ENCODE measurements at regions not wholly inside any gene's neighbourhood (a gene's known extent, or its start where the extent isn't known, plus 50 kb on each side); places are given as distances from the start of the nearest gene placed in this dataset.

GRCh38 chr5:105132581-105132980 is 1570.0 kb upstream of the NUDT12 start:
- TF ChIP-seq JUN (IDR thresholded peaks at IDR 0.05; ENCODE audit: borderline replicate concordance, insufficient read depth, insufficient read length, low read depth) (no peak), POLR2AphosphoS5 (IDR thresholded peaks at IDR 0.05; ENCODE audit: insufficient read depth, low read depth, low read length) (no peak), CTCF (IDR thresholded peaks at IDR 0.05; ENCODE audit: extremely low read depth in 1 of 2, insufficient read depth in 1 of 2, low read depth in 1 of 2, low read length in 2 of 2) (no peak), POLR2A (IDR thresholded peaks at IDR 0.05; ENCODE audit: low read depth, low read length) (no peak), EZH2 (IDR thresholded peaks at IDR 0.05; ENCODE audit: borderline replicate concordance, low read depth, low read length, severe bottlenecking) (no peak)

All from endothelial cell of umbilical vein (primary cell).